Stomach smooth muscle (tissue), 2 donors: ENCODE measurements at regions not wholly inside any gene's neighbourhood (a gene's known extent, or its start where the extent isn't known, plus 50 kb on each side); places are given as distances from the start of the nearest gene placed in this dataset.

Experiments used
- H3K27ac ChIP-seq: one replicate; pipeline ENCODE4 v1.7.0; 2013; ENCODE audit warnings: mild to moderate bottlenecking, low read length, inconsistent platforms
- H3K27me3 ChIP-seq, 2 donors: one replicate each; pipeline ENCODE4 v1.7.0; 2013; ENCODE audit warnings: low read length in 2 of 2; ENCODE audit not compliant: insufficient read depth in 2 of 2, control insufficient read depth in 1 of 2
- H3K36me3 ChIP-seq, 2 donors: one replicate each; pipeline ENCODE4 v1.7.0; 2013; ENCODE audit warnings: low read length in 2 of 2; ENCODE audit not compliant: control insufficient read depth in 2 of 2, insufficient read depth in 2 of 2
- H3K4me1 ChIP-seq: one replicate; pipeline ENCODE4 v1.7.0; 2013; ENCODE audit warnings: low read length; ENCODE audit not compliant: control insufficient read depth, insufficient read depth
- H3K4me3 ChIP-seq, 2 donors: one replicate each; pipeline ENCODE4 v1.7.0; 2013; ENCODE audit warnings: low read length in 2 of 2
- H3K9ac ChIP-seq, 2 donors: one replicate each; pipeline ENCODE4 v1.7.0; 2013; ENCODE audit warnings: low read length in 2 of 2, mild to moderate bottlenecking in 1 of 2
- H3K9me3 ChIP-seq, 2 donors: one replicate each; pipeline ENCODE4 v1.7.0; 2013; ENCODE audit warnings: low read length in 2 of 2; ENCODE audit not compliant: control insufficient read depth in 2 of 2
- donor health status: healthy.
- donor health status: Pancreatic carcinoma.

- peak overlapping the region in 1 of 2 donors; percentile 9 for H3K9ac ChIP-seq
- H3K27me3 ChIP-seq = no peaks in the 10 kb centered on the region
- H3K27ac ChIP-seq = no peak overlapping the region
- no peaks in the 10 kb centered on the region for H3K4me1 ChIP-seq
- H3K9me3 ChIP-seq = no peaks in the 10 kb centered on the region
- H3K36me3 ChIP-seq = no peaks in the 10 kb centered on the region
- no peak overlapping the region for H3K4me3 ChIP-seq
Observed at GRCh38 chr5:45038366-45038987, 229.7 kb downstream of the MRPS30 start.

DNA sequence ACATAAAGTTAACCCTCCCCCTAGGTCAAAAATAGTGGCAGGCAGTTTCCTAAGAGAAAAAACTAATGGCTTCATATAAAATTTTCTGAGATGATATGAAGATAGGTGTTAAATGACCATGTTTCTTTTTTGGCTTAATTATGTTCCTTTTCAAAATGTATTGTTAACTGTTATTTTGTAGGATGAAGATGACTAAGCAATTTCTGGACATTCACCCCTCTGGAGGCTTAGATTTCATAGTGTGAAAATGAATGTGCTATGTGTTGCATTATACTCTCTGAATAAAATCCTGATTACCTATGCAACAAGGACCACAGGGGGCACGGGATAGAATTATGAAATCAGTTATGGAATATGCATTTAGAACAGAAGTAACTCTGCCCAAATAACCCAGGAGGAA, 233.5 kb downstream of the MRPS30 start:
- H3K9ac ChIP-seq = no peak overlapping the region
- H3K4me1 ChIP-seq = no peaks in the 10 kb centered on the region
- H3K36me3 ChIP-seq = no peaks in the 10 kb centered on the region
- H3K4me3 ChIP-seq = no peak overlapping the region
- H3K27ac ChIP-seq = no peak overlapping the region
- H3K27me3 ChIP-seq = no peaks in the 10 kb centered on the region
- H3K9me3 ChIP-seq = no peaks in the 10 kb centered on the region

- Histone ChIP-seq H3K9me3 (no peaks in the 10 kb centered on the region), H3K4me1 (no peaks in the 10 kb centered on the region), H3K36me3 (no peaks in the 10 kb centered on the region), H3K27me3 (no peaks in the 10 kb centered on the region), H3K27ac (no peak overlapping the region), H3K9ac (no peak overlapping the region), H3K4me3 (no peak overlapping the region)
Observed at GRCh38 chr5:45057564-45057963, 248.8 kb downstream of the MRPS30 start.

DNA sequence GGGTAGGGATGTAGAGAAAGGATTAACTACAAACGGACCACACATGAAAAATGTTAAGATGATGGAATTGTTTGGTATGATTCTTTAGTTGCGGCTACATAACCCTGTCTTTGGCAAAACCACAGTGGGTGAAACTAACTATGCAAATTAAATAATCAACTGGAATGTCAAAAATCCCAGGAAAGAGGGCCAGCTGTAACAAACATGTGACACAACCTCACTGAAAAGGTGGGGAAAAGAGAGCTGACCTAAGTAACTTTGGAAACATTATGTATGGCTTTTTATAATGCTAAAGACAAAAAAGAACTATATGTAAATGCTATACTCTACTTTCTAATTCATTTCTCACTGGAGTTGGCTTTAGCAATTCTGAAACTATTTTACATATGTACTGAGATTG, 252.0 kb downstream of the MRPS30 start:
- no peaks in the 10 kb centered on the region for H3K9me3 ChIP-seq
- H3K4me3 ChIP-seq = no peak overlapping the region
- H3K27ac ChIP-seq = no peak overlapping the region
- H3K9ac ChIP-seq = no peak overlapping the region
- no peaks in the 10 kb centered on the region for H3K36me3 ChIP-seq
- no peaks in the 10 kb centered on the region for H3K4me1 ChIP-seq
- H3K27me3 ChIP-seq = no peaks in the 10 kb centered on the region

DNA sequence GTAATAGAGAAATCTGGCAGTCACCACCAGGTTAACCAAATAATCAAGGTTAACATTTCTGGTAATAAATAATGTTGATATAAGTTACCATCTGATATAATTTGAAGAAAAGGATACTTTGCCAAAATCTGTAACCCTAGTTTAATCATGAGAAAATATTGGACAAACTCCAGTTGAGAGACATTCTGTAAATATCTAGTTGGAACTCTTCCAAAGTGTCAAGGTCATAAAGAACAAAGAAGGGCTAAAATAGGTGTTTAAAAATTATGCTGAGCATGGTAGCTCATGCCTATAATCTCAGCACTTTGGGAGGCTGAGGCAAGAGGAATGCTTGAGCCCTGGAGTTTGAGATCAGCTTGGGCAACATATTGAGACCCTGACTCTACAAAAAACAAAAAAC, 253.3 kb downstream of the MRPS30 start:
- no peak overlapping the region for H3K27ac ChIP-seq
- H3K9me3 ChIP-seq = no peaks in the 10 kb centered on the region
- no peak overlapping the region for H3K9ac ChIP-seq
- H3K4me1 ChIP-seq = no peaks in the 10 kb centered on the region
- H3K36me3 ChIP-seq = no peaks in the 10 kb centered on the region
- no peak overlapping the region for H3K4me3 ChIP-seq
- no peaks in the 10 kb centered on the region for H3K27me3 ChIP-seq

- H3K4me3 ChIP-seq = no peak overlapping the region
- no peak overlapping the region for H3K27ac ChIP-seq
- H3K36me3 ChIP-seq = no peaks in the 10 kb centered on the region
- H3K27me3 ChIP-seq = no peaks in the 10 kb centered on the region
- H3K4me1 ChIP-seq = no peaks in the 10 kb centered on the region
- H3K9ac ChIP-seq = no peak overlapping the region
- no peaks in the 10 kb centered on the region for H3K9me3 ChIP-seq
Observed at GRCh38 chr5:45081082-45081481, 272.3 kb downstream of the MRPS30 start.

- Histone ChIP-seq H3K4me1 (no peaks in the 10 kb centered on the region), H3K9me3 (no peaks in the 10 kb centered on the region), H3K27ac (no peak overlapping the region), H3K9ac (no peak overlapping the region), H3K4me3 (no peak overlapping the region), H3K36me3 (no peaks in the 10 kb centered on the region), H3K27me3 (no peaks in the 10 kb centered on the region)
Observed at GRCh38 chr5:45089870-45090269, 281.1 kb downstream of the MRPS30 start.

DNA sequence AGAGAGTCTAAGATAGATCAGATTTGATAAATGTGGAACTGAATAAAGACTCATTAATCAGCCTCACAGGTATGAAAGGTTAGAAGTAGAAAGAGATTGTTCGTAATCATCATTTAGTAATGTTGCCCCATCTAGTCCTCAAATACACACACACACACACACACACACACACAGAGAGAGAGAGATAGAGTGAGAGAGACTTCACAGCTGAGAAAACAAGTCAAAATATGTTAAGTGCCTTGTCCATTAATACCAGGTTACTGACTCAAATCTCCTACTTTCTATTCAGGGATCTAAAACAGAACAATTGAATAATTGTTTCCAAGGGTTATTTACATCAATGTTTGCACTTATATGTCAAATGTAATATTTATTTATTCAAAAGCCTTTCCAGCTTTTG, 284.6 kb downstream of the MRPS30 start:
- Histone ChIP-seq H3K27me3 (no peaks in the 10 kb centered on the region), H3K4me3 (no peak overlapping the region), H3K27ac (no peak overlapping the region), H3K36me3 (no peaks in the 10 kb centered on the region), H3K9ac (no peak overlapping the region), H3K4me1 (no peaks in the 10 kb centered on the region), H3K9me3 (no peaks in the 10 kb centered on the region)

GRCh38 chr5:45094876-45095440, 286.2 kb downstream of the MRPS30 start:
- Histone ChIP-seq H3K27me3 (no peaks in the 10 kb centered on the region), H3K36me3 (no peaks in the 10 kb centered on the region), H3K9ac (no peak overlapping the region), H3K27ac (no peak overlapping the region), H3K4me3 (no peak overlapping the region), H3K4me1 (no peaks in the 10 kb centered on the region), H3K9me3 (no peaks in the 10 kb centered on the region)

DNA sequence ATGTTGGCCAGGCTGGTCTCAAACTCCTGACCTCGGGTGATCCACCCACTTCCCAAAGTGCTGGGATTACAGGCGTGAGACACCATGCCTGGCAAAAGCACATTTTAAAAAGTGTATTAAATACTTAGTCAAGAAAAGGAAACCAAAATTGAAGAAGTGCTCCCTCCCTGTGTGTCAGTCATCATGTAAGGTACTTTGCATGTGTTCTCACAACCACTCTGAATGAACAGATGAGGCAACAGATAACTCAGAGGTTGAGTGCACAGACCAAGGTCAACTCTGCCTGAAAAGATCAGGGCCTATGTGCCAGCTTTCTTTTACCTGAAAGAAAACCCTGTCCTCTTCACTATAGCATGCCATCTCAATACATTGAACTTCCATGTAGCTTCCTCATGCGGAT, 289.7 kb downstream of the MRPS30 start:
- H3K27ac ChIP-seq = no peak overlapping the region
- H3K36me3 ChIP-seq = no peaks in the 10 kb centered on the region
- no peak overlapping the region for H3K9ac ChIP-seq
- H3K4me3 ChIP-seq = no peak overlapping the region
- no peaks in the 10 kb centered on the region for H3K27me3 ChIP-seq
- no peaks in the 10 kb centered on the region for H3K4me1 ChIP-seq
- no peaks in the 10 kb centered on the region for H3K9me3 ChIP-seq

- H3K36me3 ChIP-seq = no peaks in the 10 kb centered on the region
- H3K27me3 ChIP-seq = no peaks in the 10 kb centered on the region
- no peak overlapping the region for H3K9ac ChIP-seq
Observed at GRCh38 chr5:45101146-45101545, 292.4 kb downstream of the MRPS30 start.

More at GRCh38 chr5:45101146-45101545, 292.4 kb downstream of the MRPS30 start:
- no peaks in the 10 kb centered on the region for H3K9me3 ChIP-seq
- no peak overlapping the region for H3K27ac ChIP-seq
- no peak overlapping the region for H3K4me3 ChIP-seq
- no peaks in the 10 kb centered on the region for H3K4me1 ChIP-seq
